GM21737 (cell line): ENCODE measurements at regions not wholly inside any gene's neighbourhood (a gene's known extent, or its start where the extent isn't known, plus 50 kb on each side); places are given as distances from the start of the nearest gene placed in this dataset.
"Not testable (repeated sequence)": the region's sequence is repeated elsewhere in the genome, so short reads cannot be mapped to it uniquely, and the experiment has no call there.

Source experiments
- ATAC-seq: cut with Tn5 transposase; IDR thresholded peaks from one replicate; pipeline ENCODE4 v1.9.1; 2021; ENCODE audit warnings: mild to moderate bottlenecking, moderate library complexity; ENCODE audit not compliant: unreplicated experiment

DNA sequence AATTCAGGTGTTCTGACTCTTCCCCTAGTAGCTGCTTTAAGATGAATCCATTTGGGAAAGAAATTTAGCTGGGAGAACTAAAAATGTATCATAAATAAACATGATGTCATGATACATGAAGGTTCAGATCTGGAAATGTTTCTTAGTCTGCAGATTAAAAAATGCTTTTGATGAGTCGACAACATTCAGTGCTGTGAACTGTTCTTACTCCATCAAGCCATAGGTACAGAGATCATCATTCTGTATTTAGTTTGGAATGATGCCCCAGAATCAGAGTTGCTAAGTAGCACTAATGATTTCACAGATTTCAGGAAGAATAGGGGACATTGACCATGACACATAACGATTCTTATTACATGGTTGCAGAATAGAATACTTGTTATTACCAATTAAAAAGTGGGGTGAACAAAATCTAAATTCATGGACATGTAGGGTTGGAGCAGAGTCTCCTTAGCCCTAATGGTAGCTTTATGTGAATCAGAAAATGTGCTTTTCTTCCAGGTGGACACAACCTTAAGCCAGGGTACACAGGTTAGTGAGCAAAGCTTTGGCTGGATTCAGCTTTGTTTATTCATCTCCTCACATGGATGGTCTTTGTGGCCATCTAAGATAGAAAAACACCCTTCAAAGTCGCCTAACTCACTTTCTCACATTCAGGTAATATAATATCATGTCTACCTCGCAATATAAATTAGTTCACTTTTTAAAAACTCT lies 205.4 kb upstream of the SEL1L start:
- ATAC-seq = no peak

DNA sequence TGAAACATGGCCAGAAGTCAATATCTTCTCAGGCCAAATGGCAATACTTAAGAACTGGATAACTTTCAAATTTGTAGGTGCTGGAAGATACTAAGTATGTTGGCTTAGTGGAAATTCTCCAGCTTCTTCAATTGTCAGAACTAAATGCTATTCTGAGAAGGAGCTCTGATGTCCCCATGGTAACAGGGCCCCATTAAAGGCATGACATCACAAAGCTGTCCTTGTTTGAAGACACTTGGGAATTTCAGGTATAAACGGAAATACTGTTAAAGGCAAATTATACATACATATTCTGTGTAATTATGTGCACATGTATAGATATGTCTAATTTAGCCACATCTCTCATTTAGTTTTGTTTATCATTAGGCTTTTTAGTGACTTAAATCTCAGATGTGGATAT lies 210.0 kb upstream of the SEL1L start:
- no peak for ATAC-seq

DNA sequence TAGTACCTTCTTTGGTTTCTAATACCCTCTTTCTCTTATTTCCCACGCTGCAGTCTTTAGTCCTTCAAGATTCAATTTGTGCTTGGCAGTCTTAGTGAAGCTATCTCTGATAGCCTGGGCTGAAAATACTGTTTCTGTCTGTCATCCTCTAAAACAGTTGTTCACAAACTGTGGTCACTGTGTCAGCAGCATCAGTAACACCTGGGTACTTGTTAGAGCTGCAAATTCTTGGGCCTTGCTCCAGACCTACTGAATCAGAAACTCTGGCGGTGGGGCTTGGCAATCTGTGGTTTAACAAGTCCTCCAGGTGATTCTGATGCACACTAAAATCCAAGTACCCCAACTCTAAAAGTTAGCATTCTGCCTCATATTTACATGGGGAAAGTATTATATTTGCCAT lies 217.5 kb upstream of the SEL1L start:
- no peak for ATAC-seq

DNA sequence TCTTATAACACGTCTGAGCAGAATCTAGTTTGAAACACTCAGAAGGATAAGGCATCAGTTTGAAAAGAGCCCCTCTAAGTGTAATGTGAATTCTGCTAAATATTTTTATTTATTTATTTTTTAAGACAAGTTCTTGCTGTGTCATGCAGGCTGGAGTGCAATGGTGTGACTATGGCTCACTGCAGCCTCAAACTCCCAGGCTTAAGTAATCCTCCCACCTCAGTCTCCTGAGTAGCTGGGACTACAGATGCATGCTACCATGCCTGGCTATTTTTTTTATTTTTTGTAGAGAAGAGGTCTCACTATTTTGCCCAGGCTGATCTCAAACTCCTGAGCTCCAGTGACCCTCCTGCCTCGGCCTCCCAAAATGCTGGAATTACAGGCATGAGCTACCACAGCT lies 225.9 kb upstream of the SEL1L start:
- no peak for ATAC-seq

DNA sequence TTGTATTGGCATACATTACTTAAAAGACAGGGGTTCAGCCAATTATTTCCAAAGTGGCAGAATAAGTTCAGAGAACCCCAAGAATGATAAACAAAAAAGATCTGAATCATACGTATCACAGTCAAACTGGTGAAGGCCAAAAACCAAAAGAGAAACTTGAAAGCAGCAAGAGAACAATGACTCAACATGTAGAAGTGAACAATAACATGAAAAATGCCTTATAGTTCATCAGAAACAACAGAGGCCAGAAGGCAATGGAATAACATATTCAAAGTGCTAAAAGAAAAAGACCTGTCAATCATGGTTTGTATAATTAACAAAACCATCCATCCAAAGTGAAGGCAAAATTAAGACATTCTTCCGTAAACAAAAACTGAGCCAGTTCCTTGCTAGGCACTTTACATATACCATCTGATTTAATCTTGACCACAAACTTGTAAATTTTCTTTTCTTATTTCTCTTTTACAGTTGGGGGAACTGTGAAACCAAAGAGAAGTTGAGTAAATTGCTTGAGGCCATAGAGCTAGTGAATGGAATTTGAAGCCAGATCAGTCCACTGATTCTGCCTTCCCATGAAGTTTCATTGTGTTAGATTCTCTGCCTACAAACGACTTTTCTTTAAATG lies 232.1 kb upstream of the SEL1L start:
- no peak for ATAC-seq

DNA sequence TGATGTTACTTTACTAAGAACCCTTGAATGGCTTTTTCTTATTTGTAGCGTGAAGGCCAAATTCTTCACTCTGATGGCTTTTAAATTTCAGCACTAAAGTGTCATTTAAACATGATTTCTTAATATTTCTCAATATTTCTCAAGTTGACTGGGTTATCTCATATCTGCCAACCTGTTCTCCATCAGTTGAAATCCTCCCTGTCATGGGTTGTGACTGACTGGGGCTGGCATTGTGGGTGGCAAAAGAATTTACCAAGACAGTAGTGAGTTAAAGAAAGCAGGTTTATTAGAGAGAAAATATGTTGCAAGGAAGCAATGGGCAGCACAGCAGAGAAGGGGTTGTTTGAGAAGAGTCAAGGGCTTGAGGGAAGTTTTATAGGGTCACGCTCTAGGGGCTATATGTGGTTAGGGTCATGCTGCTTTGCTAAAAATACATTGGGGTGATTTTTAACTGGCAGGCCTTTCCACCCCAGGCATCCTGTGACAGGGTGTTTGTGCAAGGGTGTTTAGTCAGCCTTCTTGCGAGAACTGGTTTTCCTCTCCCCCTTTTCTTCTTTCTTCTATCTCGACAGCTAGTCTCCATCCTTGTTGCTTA lies 232.8 kb upstream of the SEL1L start:
- no peak for ATAC-seq

DNA sequence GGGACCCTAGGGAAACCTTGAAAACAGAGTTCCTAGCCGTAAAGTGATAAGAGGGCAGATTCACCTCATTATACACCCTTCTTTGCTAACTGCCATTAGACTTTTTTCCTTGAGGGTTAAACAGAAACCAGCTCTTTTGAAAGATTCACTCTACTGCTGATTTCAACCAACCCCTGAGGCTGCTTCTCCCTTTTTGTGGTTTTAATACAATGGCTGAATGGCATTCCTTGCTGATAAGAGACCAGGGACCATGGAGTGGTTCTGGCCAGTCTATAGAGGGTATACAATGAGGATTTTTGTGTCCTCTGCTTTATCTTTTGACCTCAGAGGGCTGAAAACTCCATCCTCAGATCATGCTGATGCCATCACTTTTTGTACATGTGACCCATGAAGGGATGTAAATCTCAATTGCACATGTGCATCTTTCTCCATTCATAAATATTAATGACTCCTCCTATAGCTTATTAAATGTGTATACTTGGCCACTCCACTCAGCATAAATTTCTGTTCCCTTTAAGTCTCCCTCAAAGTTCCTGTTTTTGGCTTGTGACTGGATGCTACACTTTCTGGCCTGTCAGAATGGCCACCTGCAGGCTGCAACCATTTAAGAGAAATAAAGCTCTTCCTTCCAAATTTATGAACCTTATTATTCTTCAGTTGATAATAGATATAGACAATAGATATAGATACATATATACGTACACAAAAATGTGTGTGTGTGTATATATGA lies 233.8 kb upstream of the SEL1L start:
- ATAC-seq = no peak

DNA sequence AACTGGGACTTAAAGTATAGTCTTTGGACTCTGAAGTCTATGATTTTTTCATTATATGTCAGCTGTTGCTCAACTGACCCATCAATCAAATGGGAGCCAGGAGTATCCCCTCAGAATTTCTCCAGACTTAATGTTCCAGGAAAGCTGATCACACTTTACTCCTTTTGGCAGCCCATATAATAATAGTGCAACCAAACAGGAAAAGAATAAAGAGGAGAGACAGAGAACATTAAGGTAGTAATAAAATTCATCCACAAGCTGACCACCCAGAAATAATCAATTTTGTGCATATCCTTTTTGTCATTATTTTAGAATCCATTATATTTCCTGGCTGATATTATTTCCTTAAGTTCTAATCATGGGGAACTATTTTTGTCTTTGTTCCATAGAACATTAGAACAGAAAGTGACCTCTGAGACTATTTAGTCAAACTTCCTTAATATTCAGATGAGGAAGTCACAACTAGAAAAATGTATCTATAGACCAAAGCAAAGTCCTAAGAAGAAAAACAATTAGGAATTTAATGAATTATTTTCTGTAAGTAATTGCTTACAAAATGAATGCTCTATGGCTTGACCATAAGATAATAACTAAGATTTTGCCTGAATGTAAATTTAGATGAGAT lies 238.1 kb upstream of the SEL1L start:
- ATAC-seq = no peak

DNA sequence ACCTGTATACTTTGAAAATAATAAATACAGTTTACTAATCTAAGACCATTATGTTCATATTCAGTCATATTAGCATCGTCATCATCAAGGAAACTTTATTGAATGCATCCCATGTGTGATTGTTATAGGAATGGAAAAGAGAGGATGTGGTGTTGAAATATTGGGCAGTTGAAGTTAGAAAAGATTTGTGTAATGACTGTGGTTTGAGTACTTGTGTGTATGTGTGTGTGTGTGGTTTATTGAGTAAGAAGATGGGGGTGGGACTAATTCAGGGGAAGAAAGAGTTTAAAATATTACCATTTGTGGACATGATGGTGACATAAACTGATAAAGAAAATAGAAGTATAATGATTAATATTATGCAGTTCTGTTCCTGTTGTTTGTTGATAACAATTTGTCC lies 238.7 kb upstream of the SEL1L start:
- no peak for ATAC-seq

DNA sequence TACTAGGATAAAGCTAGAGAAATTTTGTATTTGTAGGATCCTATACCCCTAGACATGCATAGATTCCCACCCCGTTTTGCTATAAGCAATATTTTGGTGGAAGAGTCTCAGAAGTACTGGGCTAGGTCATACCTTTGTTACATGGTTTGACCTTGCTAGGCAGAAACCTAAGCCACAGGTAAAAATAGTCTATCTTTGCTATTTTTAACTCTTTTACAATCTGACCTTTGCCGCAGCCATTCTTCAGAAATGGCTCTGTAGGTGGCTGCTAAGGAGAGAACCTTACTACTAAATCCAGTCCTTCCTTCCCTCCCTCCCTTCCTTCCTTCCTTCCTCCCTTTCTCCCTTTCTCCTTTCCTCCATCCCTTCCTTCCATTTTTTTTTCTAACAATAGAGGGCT lies 242.9 kb upstream of the SEL1L start:
- no peak for ATAC-seq

DNA sequence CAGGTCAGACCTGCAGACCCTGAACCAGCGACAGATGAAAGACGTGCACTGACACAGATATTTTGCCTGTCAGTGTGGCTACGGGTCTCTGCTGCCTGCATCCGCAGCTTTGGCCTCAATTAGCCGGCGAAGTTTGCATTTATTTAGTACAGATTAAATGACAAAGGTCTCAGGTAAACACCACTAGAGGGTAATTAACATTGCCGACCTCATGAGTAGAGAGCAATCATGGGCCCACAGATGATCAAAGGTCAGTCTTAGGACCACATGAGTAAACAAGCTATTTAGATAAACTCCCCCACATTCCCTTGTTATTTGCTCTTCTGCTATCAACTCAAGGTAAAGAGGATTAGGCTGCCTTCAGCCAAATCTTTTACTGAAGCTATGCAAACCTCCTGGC lies 248.1 kb upstream of the SEL1L start:
- ATAC-seq = not testable (repeated sequence)

DNA sequence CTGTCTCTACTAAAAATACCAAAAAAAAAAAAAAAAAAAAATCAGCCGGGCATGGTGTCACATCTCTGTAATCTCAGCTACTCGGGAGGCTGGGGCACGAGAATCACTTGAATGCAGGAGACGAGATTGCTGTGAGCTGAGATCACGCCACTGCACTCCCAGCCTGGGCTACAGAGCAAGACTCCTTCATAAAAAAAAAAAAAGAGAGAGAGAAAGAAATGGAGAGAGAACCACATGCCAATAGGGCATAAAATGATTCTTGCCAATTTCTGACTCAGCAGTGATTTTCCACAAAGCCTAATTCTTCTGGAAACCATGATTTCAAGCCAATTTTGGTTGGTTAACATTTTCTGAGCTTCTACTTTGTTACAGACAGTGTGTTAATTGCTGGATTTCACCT lies 250.4 kb upstream of the SEL1L start:
- ATAC-seq = no peak

DNA sequence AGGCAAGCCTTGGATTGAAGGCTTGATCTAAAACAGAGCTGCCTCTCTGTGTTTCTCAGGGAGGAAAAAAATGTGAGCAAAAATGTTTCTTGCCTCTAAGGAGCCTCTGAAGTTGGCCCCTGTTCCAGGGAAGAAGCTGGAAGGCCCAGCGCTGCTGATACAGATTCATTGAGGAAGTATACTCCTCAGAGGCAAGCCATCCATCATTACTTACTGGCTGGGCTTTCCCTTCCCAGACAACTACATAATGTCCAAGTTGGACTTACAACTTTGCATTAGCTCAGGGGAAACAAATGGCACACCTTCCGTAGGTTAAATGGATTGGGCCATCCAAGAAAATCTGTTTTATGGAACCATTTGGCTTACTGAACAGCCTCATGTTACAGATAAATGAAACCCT lies 263.7 kb upstream of the SEL1L start:
- ATAC-seq = no peak

DNA sequence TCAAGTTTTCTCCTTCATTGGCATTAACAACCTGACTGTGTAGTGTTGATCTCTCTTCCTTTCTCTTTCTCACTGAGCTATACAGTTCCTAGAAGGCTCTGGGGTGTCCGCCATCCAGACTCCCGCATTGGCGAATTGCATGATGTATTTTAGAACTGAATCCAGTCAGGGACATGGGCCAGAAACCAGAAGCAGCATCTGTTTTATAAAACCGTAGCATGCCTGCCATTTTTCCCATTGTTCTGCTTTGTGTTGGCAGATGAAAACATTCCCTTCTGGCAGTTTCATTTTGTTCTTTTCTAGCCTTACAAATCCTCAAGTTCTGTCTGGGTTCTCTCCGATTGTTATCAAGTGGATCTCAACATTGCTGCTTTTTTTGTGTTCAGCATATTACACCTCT lies 268.3 kb upstream of the SEL1L start:
- ATAC-seq = no peak

DNA sequence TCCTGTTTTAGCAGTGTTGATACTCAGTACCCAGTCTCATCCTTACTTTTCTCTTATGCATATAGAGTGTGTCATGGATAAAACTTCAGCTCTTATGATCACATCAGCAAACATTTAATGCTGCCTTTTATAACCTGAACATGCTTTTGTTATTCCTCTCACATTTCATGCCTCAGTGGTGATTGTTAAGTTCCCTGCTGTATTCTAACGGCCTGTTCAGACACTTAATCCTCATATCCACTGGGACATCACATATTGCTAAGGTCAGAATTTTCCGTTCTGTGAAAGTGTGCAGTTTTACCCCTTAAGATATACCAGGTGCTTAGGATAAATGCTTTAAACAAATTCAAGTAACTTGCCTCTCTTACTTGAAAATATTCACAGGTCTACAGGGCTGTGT lies 268.7 kb upstream of the SEL1L start:
- no peak for ATAC-seq

DNA sequence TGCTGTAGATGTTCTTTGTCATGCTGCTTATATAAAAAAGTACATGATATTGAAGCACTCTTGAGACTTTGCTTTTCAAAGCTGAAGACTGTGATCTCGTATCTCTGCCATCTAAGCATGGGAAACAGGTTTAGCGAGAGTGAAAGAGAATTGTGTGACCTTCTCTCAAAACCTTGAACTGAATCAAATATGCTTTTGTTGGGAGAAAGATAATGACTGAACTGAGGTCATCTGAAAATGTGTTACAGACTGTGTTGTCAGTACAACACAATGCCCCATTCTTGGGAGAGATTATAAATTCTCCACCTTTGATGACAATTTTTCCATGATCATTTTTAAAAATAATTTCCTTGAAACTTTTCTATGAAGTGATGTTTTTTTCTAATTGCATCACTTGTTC lies 272.1 kb upstream of the SEL1L start:
- ATAC-seq = no peak

DNA sequence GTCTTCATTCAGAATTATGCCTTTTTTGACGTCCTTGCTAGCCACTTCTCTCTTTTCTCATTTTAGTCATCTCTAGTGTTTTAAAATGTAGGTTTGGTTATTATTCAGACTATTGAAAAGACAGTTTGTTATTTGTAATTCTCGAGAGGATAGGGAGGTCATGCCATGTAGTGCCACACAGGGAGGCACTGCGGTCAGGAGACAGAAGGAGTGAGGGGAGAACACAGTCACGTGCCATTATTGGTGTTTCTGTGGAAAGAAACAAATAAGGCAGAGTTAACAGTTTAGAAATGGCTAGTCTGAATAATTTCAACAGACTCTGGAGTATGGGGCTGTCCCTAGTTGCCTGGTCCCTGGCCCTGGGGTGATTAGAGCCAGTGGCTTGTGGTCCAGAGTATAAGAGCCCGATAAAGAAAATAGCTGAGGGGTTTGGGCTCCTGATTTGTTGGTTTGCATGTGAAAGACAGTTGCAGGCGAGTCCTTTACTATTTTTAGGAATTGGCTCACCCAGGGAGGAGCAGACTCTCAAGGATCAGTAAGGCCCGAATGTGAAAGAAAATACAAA lies 278.1 kb upstream of the SEL1L start:
- no peak for ATAC-seq

DNA sequence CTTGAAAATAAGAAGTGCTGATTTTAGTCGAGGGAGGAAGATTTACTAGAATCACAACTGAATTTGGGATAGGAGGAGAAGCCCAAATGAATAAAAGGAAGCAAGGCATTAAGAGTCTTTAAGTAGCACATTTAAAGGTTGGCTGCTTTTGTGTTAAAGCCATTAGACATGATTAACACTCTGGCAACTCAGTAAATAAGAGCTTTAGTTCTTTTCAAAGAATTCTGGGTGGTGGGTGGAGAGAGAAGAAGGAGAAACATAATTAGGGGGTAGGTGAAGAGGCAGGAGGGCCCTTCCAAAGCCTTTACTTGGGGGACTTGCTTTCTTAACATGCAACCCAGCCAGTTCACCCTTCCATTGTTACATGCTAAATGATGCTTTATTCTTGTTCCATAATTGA lies 284.6 kb upstream of the SEL1L start:
- ATAC-seq = no peak

DNA sequence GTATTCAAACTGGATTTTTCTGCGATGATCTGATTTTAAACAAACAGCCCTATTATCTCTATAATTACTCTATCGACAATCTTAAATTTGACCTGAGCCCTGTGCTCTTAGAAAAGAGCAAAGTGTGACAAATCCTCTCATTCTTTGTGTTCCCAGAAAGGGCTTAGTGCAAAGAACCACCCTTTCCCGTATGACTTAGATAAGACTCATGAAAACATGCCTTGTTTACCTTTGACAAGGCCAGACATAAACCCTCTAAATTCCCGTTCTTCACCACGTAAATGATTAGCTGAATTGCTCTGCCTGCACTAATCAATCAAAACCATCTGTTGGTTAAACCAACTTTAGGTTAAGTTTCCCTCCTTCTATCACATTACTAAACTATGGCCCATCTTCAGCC lies 285.7 kb upstream of the SEL1L start:
- no peak for ATAC-seq

DNA sequence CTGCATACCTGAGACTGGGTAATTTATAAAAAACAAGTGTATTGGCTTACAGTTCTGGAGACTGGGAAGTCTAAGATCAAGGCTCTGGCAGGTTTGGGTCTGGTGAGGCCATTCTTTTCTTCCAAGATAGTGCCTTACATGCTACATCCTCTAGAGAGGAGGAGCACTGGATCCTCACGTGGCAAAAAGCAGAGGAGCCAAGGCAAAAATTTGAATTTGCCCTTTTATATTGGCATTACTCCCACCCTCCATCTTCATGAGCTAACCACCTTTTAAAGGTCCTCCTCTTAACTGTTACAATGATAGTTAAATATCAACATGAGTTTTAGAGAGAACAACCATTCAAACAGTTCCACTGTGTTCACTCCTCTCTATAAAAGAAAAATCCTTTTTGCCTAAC lies 286.3 kb upstream of the SEL1L start:
- ATAC-seq = no peak

DNA sequence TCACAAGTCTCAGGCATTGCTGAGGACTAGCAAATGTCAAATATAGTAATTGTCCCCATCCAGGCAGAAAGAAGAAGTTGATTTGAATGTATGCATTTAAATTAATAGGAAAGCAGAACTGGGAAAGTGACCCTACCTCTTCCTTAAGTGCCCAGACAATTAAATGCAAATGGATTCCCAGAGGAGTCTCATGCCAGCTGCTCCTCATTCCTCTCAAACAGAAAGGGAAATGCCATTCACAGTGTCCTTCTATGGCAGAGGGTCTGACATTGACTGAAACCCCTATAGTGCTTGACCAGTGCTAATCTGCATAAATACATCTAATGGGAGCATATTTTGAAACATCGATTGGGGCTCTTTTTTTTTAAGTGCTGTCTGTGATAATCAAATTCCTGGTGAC lies 292.4 kb upstream of the SEL1L start:
- no peak for ATAC-seq
